ENCODE measurements at regions not wholly inside any gene's neighbourhood (a gene's known extent, or its start where the extent isn't known, plus 50 kb on each side); places are given as distances from the start of the nearest gene placed in this dataset.

DNA sequence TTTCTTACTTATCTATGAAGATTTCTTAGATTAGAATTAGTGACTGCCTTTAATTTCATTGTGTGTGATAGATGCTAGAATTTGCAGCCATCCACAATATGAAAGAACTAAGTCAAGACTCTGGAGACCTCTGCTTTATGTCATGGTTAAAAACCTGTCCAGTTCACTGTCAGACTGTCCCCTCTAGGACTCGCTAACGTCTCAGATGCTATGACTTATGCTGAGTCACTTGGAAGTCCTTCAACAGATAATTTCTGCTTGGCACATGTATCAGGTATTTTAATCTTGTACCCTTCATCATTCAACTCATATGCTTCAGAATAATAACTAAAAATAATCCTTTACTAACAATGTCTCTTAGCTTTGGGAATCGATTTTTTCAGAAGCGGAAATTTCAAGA is 230.5 kb upstream of the DMAC1 start:
- TF ChIP-seq CTCF (IDR thresholded peaks at IDR 0.05; ENCODE audit: insufficient read depth, low read length, poor library complexity, severe bottlenecking) = no peak
- no peak for TF ChIP-seq EZH2phosphoT487 (conservative IDR thresholded peaks at IDR 0.05; ENCODE audit: low read length)
